Heart right ventricle (tissue), 16 donors: ENCODE measurements at regions not wholly inside any gene's neighbourhood (a gene's known extent, or its start where the extent isn't known, plus 50 kb on each side); places are given as distances from the start of the nearest gene placed in this dataset.

ENCODE experiments used
- ATAC-seq, 8 donors: fragments of 200-7000 bp; cut with Tn5 transposase; one replicate each; pipeline ENCODE4 v1.9.1; 2020; ENCODE audit warnings: mild to moderate bottlenecking in 8 of 8, moderate library complexity in 8 of 8, moderate number of reproducible peaks in 1 of 8
- DNase-seq, 2 donors: peaks; one replicate each; pipeline ENCODE4 v3.0.0-alpha.2; 2020
- H3K27ac ChIP-seq, 10 donors: fragments of 200-600 bp; sonication (generic) in 2 of 10; one replicate each; pipeline versions ENCODE4 v1.5.0 to v1.8.0; 2020 to 2022; ENCODE audit warnings: mild to moderate bottlenecking in 3 of 10
- H3K27me3 ChIP-seq, 7 donors: fragments of 200-600 bp; one replicate each; pipeline ENCODE4 v1.8.0; 2021 to 2022; ENCODE audit warnings: mild to moderate bottlenecking in 2 of 7
- H3K36me3 ChIP-seq, 9 donors: fragments of 200-600 bp; sonication (generic) in 1 of 9; one replicate each; pipeline versions ENCODE4 v1.5.0 to v1.8.0; 2020 to 2022; ENCODE audit warnings: mild to moderate bottlenecking in 2 of 9
- H3K4me1 ChIP-seq, 9 donors: fragments of 200-600 bp; sonication (generic) in 1 of 9; one replicate each; pipeline versions ENCODE4 v1.5.0 to v1.8.0; 2020 to 2022; ENCODE audit warnings: mild to moderate bottlenecking in 4 of 9
- H3K4me3 ChIP-seq, 10 donors: fragments of 200-600 bp; sonication (generic) in 2 of 10; one replicate each; pipeline versions ENCODE4 v1.5.0 to v1.8.0; 2020 to 2022; ENCODE audit warnings: mild to moderate bottlenecking in 7 of 10, moderate library complexity in 2 of 10
- H3K9me3 ChIP-seq, 11 donors: fragments of 200-600 bp in 10 of 11; sonication (generic) in 2 of 11; one replicate each; pipeline versions ENCODE4 v1.5.0 to v1.8.0; 2013 to 2022; ENCODE audit warnings: mild to moderate bottlenecking in 2 of 11, control low read depth in 1 of 11, moderate library complexity in 1 of 11
- CTCF ChIP-seq, 9 donors: fragments of 200-600 bp; sonication (generic) in 2 of 9; IDR thresholded peaks; one replicate each; pipeline versions ENCODE4 v1.5.0 to v1.8.0; 2021 to 2022; ENCODE audit warnings: antibody characterized with exemption in 9 of 9, mild to moderate bottlenecking in 5 of 9, moderate library complexity in 1 of 9
- WGBS, 2 donors: extraction: QIAGEN DNeasy Blood & Tissue Kit; methylation state at CpG; one replicate each; pipeline ENCODE4 v1.1.7; 2013; ENCODE audit warnings: inconsistent platforms in 1 of 2; 5-methylcytosine and 5-hydroxymethylcytosine counted together
- intact Hi-C, 10 donors: fragments of 100-400 bp; cut with DNase I; formaldehyde crosslinking; loops; one replicate each; pipeline versions ENCODE4 v1.11.1 to v1.14.2; 2022
- donor health status: Arrhythmogenic right ventricular cardiomyopathy.
- donor health status: ischemic (EF 13 %, LVEDD 7.1; RV severe dilation, severe dysfunction).
- donor health status: healthy with polysubstance abuse.
- donor health status: DM: no; HTN: yes; CAD: no.
- donor health status: DM: no; HTN: no; CAD: no.
- donor health status: ischemic (EF 25% LVEDD 6.9; RV normal size, moderate dysfunction).
- donor health status: ischemic (EF 25% LVEDD 5.7; RV mildly dilated, moderate dysfunction).
- donor health status: healthy.
- donor health status: DM: yes; HTN: yes; CAD: no.
- donor health status: Ischemic cardiomyopathy.
- donor health status: ischemic (EF 35%, LVEDD 5.7; RV mildly dilated, moderate dysfunction).
- donor health status: nonischemic (EF 11% LVEDD 7.7; RV severe dilation, severe dysfunction).
- donor health status: DM: yes; HTN: yes; CAD: no.
- donor health status: PGD.
- donor health status: ischemic (EF 29% LVEDD 5.4; RV normal size, mild dysfunction).
- donor health status: nonischemic (EF 23%, LVEDD 6.1; RV moderate dilation, normal function).

- intact Hi-C loops = no loop called here
- H3K4me3 ChIP-seq = no peak overlapping the region
- no peak for DNase-seq
- no peaks in the 10 kb centered on the region for H3K27me3 ChIP-seq
- no peaks in the 10 kb centered on the region for H3K36me3 ChIP-seq
- H3K27ac ChIP-seq = no peak overlapping the region
- 76 to 78% methylated on average over 3 of the region's 3 CpGs for WGBS, 2 donors
- H3K4me1 ChIP-seq = no peaks in the 10 kb centered on the region
- H3K9me3 ChIP-seq = no peaks in the 10 kb centered on the region
- ATAC-seq = no peak
- no peak for TF ChIP-seq CTCF (IDR thresholded peaks at IDR 0.05)
Observed at GRCh38 chr7:49255054-49255453, 330.7 kb downstream of the CDC14C start.

- DNase-seq (no peak), ATAC-seq (no peak)
- no peaks in the 10 kb centered on the region for H3K27me3 ChIP-seq
- 57 to 67% methylated on average over 2 of the region's 2 CpGs for WGBS, 2 donors
- H3K4me1 ChIP-seq = no peaks in the 10 kb centered on the region
- TF ChIP-seq CTCF (IDR thresholded peaks at IDR 0.05) = no peak
- H3K9me3 ChIP-seq = no peaks in the 10 kb centered on the region
- H3K27ac ChIP-seq = no peak overlapping the region
- intact Hi-C loops = no loop called here
- H3K36me3 ChIP-seq = no peaks in the 10 kb centered on the region
- H3K4me3 ChIP-seq = no peak overlapping the region
Observed at GRCh38 chr7:49260538-49260937, 336.2 kb downstream of the CDC14C start.

GRCh38 chr7:49261928-49262327, 337.6 kb downstream of the CDC14C start:
- no peaks in the 10 kb centered on the region for H3K36me3 ChIP-seq
- 89 to 92% methylated on average over 6 of the region's 6 CpGs for WGBS, 2 donors
- no peak overlapping the region for H3K4me3 ChIP-seq
- intact Hi-C loops = no loop called here
- no peaks in the 10 kb centered on the region for H3K4me1 ChIP-seq
- ATAC-seq (no peak), DNase-seq (no peak)
- H3K27ac ChIP-seq = no peak overlapping the region
- no peaks in the 10 kb centered on the region for H3K9me3 ChIP-seq
- no peak for TF ChIP-seq CTCF (IDR thresholded peaks at IDR 0.05)
- H3K27me3 ChIP-seq = no peaks in the 10 kb centered on the region

GRCh38 chr7:49264530-49264929, 340.2 kb downstream of the CDC14C start:
- Histone ChIP-seq H3K36me3 (no peaks in the 10 kb centered on the region), H3K27me3 (no peaks in the 10 kb centered on the region), H3K4me1 (no peaks in the 10 kb centered on the region), H3K27ac (no peak overlapping the region), H3K9me3 (no peaks in the 10 kb centered on the region), H3K4me3 (no peak overlapping the region)
- TF ChIP-seq CTCF (IDR thresholded peaks at IDR 0.05) = no peak
- intact Hi-C loops = loop anchor here in 1 of 10 donors (2.0 kb wide), 1 partner anchor 48 kb away; no protein-coding TSS in a partner anchor
- 38 to 66% methylated on average over 3 of the region's 3 CpGs for WGBS, 2 donors
- ATAC-seq (peak in 1 of 8 donors; percentile 49), DNase-seq (no peak)
